Coronary artery (tissue), 2 donors: ENCODE measurements at regions not wholly inside any gene's neighbourhood (a gene's known extent, or its start where the extent isn't known, plus 50 kb on each side); places are given as distances from the start of the nearest gene placed in this dataset.
"Not testable (repeated sequence)": the region's sequence is repeated elsewhere in the genome, so short reads cannot be mapped to it uniquely, and the experiment has no call there.

Source experiments
- DNase-seq: peaks from one replicate; pipeline ENCODE4 v3.0.0-alpha.2; 2017; ENCODE audit warnings: low spot score
- H3K27ac ChIP-seq, 2 donors: fragments of 200-600 bp; sonication (generic); one replicate each; pipeline ENCODE4 v1.5.1; 2016 to 2019
- H3K4me3 ChIP-seq: fragments of 200-600 bp; sonication (generic); 2 replicates; pipeline ENCODE4 v1.5.1; 2016; ENCODE audit warnings: mild to moderate bottlenecking, moderate library complexity
- CTCF ChIP-seq: fragments of 200-600 bp; sonication (generic); IDR thresholded peaks from one replicate; pipeline ENCODE4 v1.5.1; 2019; ENCODE audit warnings: antibody characterized with exemption

- no peak for DNase-seq
- Histone ChIP-seq H3K27ac (no peak overlapping the region), H3K4me3 (no peak overlapping the region)
- no peak for TF ChIP-seq CTCF
These were observed 163.8 kb upstream of the EPB41L3 start for GRCh38 chr18:5707586-5707985.

GRCh38 chr18:5705393-5705792, 161.6 kb upstream of the EPB41L3 start:
- TF ChIP-seq CTCF, result no peak
- no peak overlapping the region for H3K27ac ChIP-seq
- no peak overlapping the region for H3K4me3 ChIP-seq
- no peak for DNase-seq

- no peak overlapping the region for H3K4me3 ChIP-seq
- no peak overlapping the region for H3K27ac ChIP-seq
- no peak for DNase-seq
- no peak for TF ChIP-seq CTCF
These were observed 161.1 kb upstream of the EPB41L3 start for GRCh38 chr18:5704847-5705246.

GRCh38 chr18:5702016-5702415, 158.2 kb upstream of the EPB41L3 start:
- not testable (repeated sequence) for DNase-seq, H3K4me3 ChIP-seq, H3K27ac ChIP-seq

GRCh38 chr18:5693699-5694294, 150.0 kb upstream of the EPB41L3 start:
- TF ChIP-seq CTCF, result no peak
- Histone ChIP-seq H3K27ac (no peak overlapping the region), H3K4me3 (no peak overlapping the region)
- DNase-seq, result no peak

GRCh38 chr18:5678779-5679406, 135.1 kb upstream of the EPB41L3 start:
- no peak for DNase-seq
- Histone ChIP-seq H3K4me3 (no peak overlapping the region), H3K27ac (no peak overlapping the region)
- no peak for TF ChIP-seq CTCF

- no peak overlapping the region for H3K27ac ChIP-seq
- DNase-seq, result no peak
- no peak overlapping the region for H3K4me3 ChIP-seq
- no peak for TF ChIP-seq CTCF
These were observed 134.5 kb upstream of the EPB41L3 start for GRCh38 chr18:5678278-5678677.
